H1 (cell line): ENCODE measurements at regions not wholly inside any gene's neighbourhood (a gene's known extent, or its start where the extent isn't known, plus 50 kb on each side); places are given as distances from the start of the nearest gene placed in this dataset.

Source experiments
- EGR1 ChIP-seq: IDR thresholded peaks from 2 replicates; pipeline ENCODE4 v1.6.1; 2011; ENCODE audit warnings: low read depth, low read length, borderline replicate concordance
- SP2 ChIP-seq: IDR thresholded peaks from 2 replicates; pipeline ENCODE4 v1.6.1; 2012; ENCODE audit warnings: mild to moderate bottlenecking, low read length, inconsistent platforms

DNA sequence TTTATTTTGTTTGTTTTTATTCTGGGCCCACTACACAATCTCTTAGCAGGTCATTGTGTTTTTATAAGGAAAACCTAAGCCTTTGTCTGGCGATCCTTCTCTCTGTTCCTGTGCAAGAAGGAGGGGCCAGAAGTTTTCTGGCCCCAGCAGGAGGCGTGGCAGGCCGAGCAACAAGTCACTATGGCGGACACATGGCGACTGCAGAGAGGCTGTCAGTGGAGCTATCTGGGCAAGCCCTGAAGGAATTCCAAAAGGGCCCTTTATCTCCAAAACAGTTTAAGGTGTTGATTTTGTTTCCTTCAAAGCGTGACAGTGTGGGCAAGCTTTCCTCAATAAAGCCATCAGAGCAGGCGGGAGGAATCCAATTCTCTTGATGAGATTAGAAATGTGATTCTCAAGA is 118.8 kb upstream of the CTAGE1 start (continued):
- TF ChIP-seq EGR1 (no peak), SP2 (no peak)
